HUES6 (cell line): ENCODE measurements at regions not wholly inside any gene's neighbourhood (a gene's known extent, or its start where the extent isn't known, plus 50 kb on each side); places are given as distances from the start of the nearest gene placed in this dataset.

Experiments
- H3K27ac ChIP-seq: 2 replicates; pipeline ENCODE4 v1.7.0; 2013; ENCODE audit warnings: low read depth, mild to moderate bottlenecking, low read length, inconsistent platforms
- H3K27me3 ChIP-seq: 2 replicates; pipeline ENCODE4 v1.6.1; 2013; ENCODE audit warnings: low read length; ENCODE audit not compliant: control insufficient read depth, insufficient read depth
- H3K36me3 ChIP-seq: 2 replicates; pipeline ENCODE4 v1.6.1; 2013; ENCODE audit warnings: low read length; ENCODE audit not compliant: control insufficient read depth, insufficient read depth
- H3K4me1 ChIP-seq: 2 replicates; pipeline ENCODE4 v1.6.1; 2013; ENCODE audit warnings: low read length; ENCODE audit not compliant: control insufficient read depth, insufficient read depth
- H3K4me3 ChIP-seq: 2 replicates; pipeline ENCODE4 v1.5.1; 2013; ENCODE audit warnings: low read depth, low read length
- H3K9ac ChIP-seq: one replicate; pipeline ENCODE4 v1.6.1; 2013; ENCODE audit warnings: mild to moderate bottlenecking, low read length
- H3K9me3 ChIP-seq: 2 replicates; pipeline ENCODE4 v1.6.1; 2013; ENCODE audit warnings: low read depth, low read length; ENCODE audit not compliant: control insufficient read depth, insufficient read depth

GRCh38 chr1:37107153-37107907 lies 73.0 kb upstream of the GRIK3 start:
- H3K27me3 ChIP-seq, result peaks cover 12% of the 10 kb centered on the region; the same call in 1 of the 2 replicates

GRCh38 chr1:37108596-37109188 lies 74.4 kb upstream of the GRIK3 start:
- Histone ChIP-seq H3K36me3 (no peaks in the 10 kb centered on the region), H3K4me1 (no peaks in the 10 kb centered on the region), H3K27ac (no peak overlapping the region), H3K9me3 (no peaks in the 10 kb centered on the region), H3K9ac (no peak overlapping the region), H3K4me3 (no peak overlapping the region), H3K27me3 (peaks cover 8% of the 10 kb centered on the region; the same call in 1 of the 2 replicates)

More at GRCh38 chr1:37107153-37107907, 73.0 kb upstream of the GRIK3 start:
- Histone ChIP-seq H3K9ac (no peak overlapping the region), H3K27ac (no peak overlapping the region), H3K4me1 (no peaks in the 10 kb centered on the region), H3K36me3 (no peaks in the 10 kb centered on the region), H3K4me3 (no peak overlapping the region), H3K9me3 (no peaks in the 10 kb centered on the region)

- Histone ChIP-seq H3K27ac (no peak overlapping the region), H3K4me1 (no peaks in the 10 kb centered on the region), H3K4me3 (no peak overlapping the region), H3K27me3 (no peaks in the 10 kb centered on the region), H3K9ac (no peak overlapping the region), H3K9me3 (no peaks in the 10 kb centered on the region), H3K36me3 (no peaks in the 10 kb centered on the region)
These were observed 78.1 kb upstream of the GRIK3 start for GRCh38 chr1:37112430-37112829.

GRCh38 chr1:37113285-37113997 lies 79.1 kb upstream of the GRIK3 start:
- Histone ChIP-seq H3K27ac (no peak overlapping the region), H3K27me3 (no peaks in the 10 kb centered on the region), H3K9me3 (no peaks in the 10 kb centered on the region), H3K4me1 (no peaks in the 10 kb centered on the region), H3K9ac (no peak overlapping the region), H3K4me3 (no peak overlapping the region), H3K36me3 (no peaks in the 10 kb centered on the region)

GRCh38 chr1:37118790-37119189 lies 84.5 kb upstream of the GRIK3 start:
- Histone ChIP-seq H3K4me1 (no peaks in the 10 kb centered on the region; the same call in 1 of the 2 replicates), H3K4me3 (no peak overlapping the region), H3K9ac (no peak overlapping the region), H3K9me3 (no peaks in the 10 kb centered on the region; the same call in 1 of the 2 replicates), H3K27me3 (no peaks in the 10 kb centered on the region), H3K36me3 (no peaks in the 10 kb centered on the region), H3K27ac (no peak overlapping the region)

- no peaks in the 10 kb centered on the region for H3K36me3 ChIP-seq
- no peak overlapping the region for H3K4me3 ChIP-seq
- H3K9me3 ChIP-seq, result no peaks in the 10 kb centered on the region; the same call in 1 of the 2 replicates
- no peaks in the 10 kb centered on the region; the same call in 1 of the 2 replicates for H3K4me1 ChIP-seq
- H3K27ac ChIP-seq, result no peak overlapping the region
- no peaks in the 10 kb centered on the region for H3K27me3 ChIP-seq
- no peak overlapping the region for H3K9ac ChIP-seq
These were observed 86.0 kb upstream of the GRIK3 start for GRCh38 chr1:37120279-37120678.

- H3K27me3 ChIP-seq, result no peaks in the 10 kb centered on the region; the same call in 1 of the 2 replicates
- no peaks in the 10 kb centered on the region; the same call in 1 of the 2 replicates for H3K4me1 ChIP-seq
- H3K4me3 ChIP-seq, result no peak overlapping the region
- H3K9ac ChIP-seq, result no peak overlapping the region
- no peaks in the 10 kb centered on the region for H3K36me3 ChIP-seq
- H3K27ac ChIP-seq, result no peak overlapping the region
- no peaks in the 10 kb centered on the region; the same call in 1 of the 2 replicates for H3K9me3 ChIP-seq
These were observed 89.2 kb upstream of the GRIK3 start for GRCh38 chr1:37123276-37124115.

- Histone ChIP-seq H3K27ac (no peak overlapping the region), H3K27me3 (no peaks in the 10 kb centered on the region; the same call in 1 of the 2 replicates), H3K4me3 (no peak overlapping the region), H3K4me1 (no peaks in the 10 kb centered on the region), H3K36me3 (no peaks in the 10 kb centered on the region), H3K9ac (no peak overlapping the region), H3K9me3 (no peaks in the 10 kb centered on the region; the same call in 1 of the 2 replicates)
These were observed 90.2 kb upstream of the GRIK3 start for GRCh38 chr1:37124501-37124900.

GRCh38 chr1:37125295-37125694 lies 91.0 kb upstream of the GRIK3 start:
- Histone ChIP-seq H3K4me3 (no peak overlapping the region), H3K9me3 (no peaks in the 10 kb centered on the region; the same call in 1 of the 2 replicates), H3K9ac (no peak overlapping the region), H3K27me3 (peaks cover 4% of the 10 kb centered on the region; the same call in 1 of the 2 replicates), H3K4me1 (no peaks in the 10 kb centered on the region), H3K27ac (no peak overlapping the region), H3K36me3 (no peaks in the 10 kb centered on the region)

GRCh38 chr1:37127254-37127748 lies 93.0 kb upstream of the GRIK3 start:
- Histone ChIP-seq H3K27me3 (peaks cover 6% of the 10 kb centered on the region; the same call in 1 of the 2 replicates), H3K9me3 (no peaks in the 10 kb centered on the region; the same call in 1 of the 2 replicates), H3K27ac (no peak overlapping the region), H3K36me3 (no peaks in the 10 kb centered on the region), H3K4me1 (no peaks in the 10 kb centered on the region), H3K4me3 (no peak overlapping the region), H3K9ac (no peak overlapping the region)
